ENCODE measurements at regions not wholly inside any gene's neighbourhood (a gene's known extent, or its start where the extent isn't known, plus 50 kb on each side); places are given as distances from the start of the nearest gene placed in this dataset.
A peak's percentile ranks its signal among the peaks of the same experiment; 100 is the strongest.

GRCh38 chr10:130489891-130490290 is 353.7 kb downstream of the GLRX3 start:
- no peak overlapping the region for H3K4me3 ChIP-seq
- no peak overlapping the region for H3K27ac ChIP-seq
- no peaks in the 10 kb centered on the region for H3K36me3 ChIP-seq
- TF ChIP-seq POLR2A (IDR thresholded peaks at IDR 0.05), result no peak
- no peak for TF ChIP-seq CTCF (IDR thresholded peaks at IDR 0.05)
- no peaks in the 10 kb centered on the region for H3K4me1 ChIP-seq
- no peak for DNase-seq
- no peaks in the 10 kb centered on the region for H3K27me3 ChIP-seq
- no peaks in the 10 kb centered on the region for H3K9me3 ChIP-seq

- H3K4me3 ChIP-seq, result no peak overlapping the region
- no peaks in the 10 kb centered on the region for H3K4me1 ChIP-seq
- TF ChIP-seq CTCF (IDR thresholded peaks at IDR 0.05) (no peak), POLR2A (IDR thresholded peaks at IDR 0.05) (no peak)
- no peaks in the 10 kb centered on the region for H3K36me3 ChIP-seq
- no peaks in the 10 kb centered on the region for H3K27me3 ChIP-seq
- peak in 1 of 3 donors; percentile 22 for DNase-seq
- H3K27ac ChIP-seq, result no peak overlapping the region
- H3K9me3 ChIP-seq, result no peaks in the 10 kb centered on the region
Measured at GRCh38 chr10:130491011-130491692, 355.0 kb downstream of the GLRX3 start.

GRCh38 chr10:130491693-130492050 is 355.5 kb downstream of the GLRX3 start:
- no peaks in the 10 kb centered on the region for H3K9me3 ChIP-seq
- no peak for DNase-seq
- no peak for TF ChIP-seq CTCF (IDR thresholded peaks at IDR 0.05)
- no peak for TF ChIP-seq POLR2A (IDR thresholded peaks at IDR 0.05)
- H3K4me3 ChIP-seq, result no peak overlapping the region
- H3K36me3 ChIP-seq, result no peaks in the 10 kb centered on the region
- H3K27ac ChIP-seq, result no peak overlapping the region
- H3K27me3 ChIP-seq, result no peaks in the 10 kb centered on the region
- H3K4me1 ChIP-seq, result no peaks in the 10 kb centered on the region

GRCh38 chr10:130492266-130492934 is 356.2 kb downstream of the GLRX3 start:
- no peaks in the 10 kb centered on the region for H3K4me1 ChIP-seq
- no peak overlapping the region for H3K4me3 ChIP-seq
- no peaks in the 10 kb centered on the region for H3K36me3 ChIP-seq
- no peak overlapping the region for H3K27ac ChIP-seq
- TF ChIP-seq POLR2A (IDR thresholded peaks at IDR 0.05), result no peak
- TF ChIP-seq CTCF (IDR thresholded peaks at IDR 0.05), result no peak
- no peaks in the 10 kb centered on the region for H3K9me3 ChIP-seq
- DNase-seq, result peak in 2 of 3 donors; percentile 24 to 25
- H3K27me3 ChIP-seq, result no peaks in the 10 kb centered on the region

- Histone ChIP-seq H3K27me3 (no peaks in the 10 kb centered on the region), H3K9me3 (no peaks in the 10 kb centered on the region), H3K4me1 (no peaks in the 10 kb centered on the region), H3K27ac (no peak overlapping the region), H3K4me3 (no peak overlapping the region), H3K36me3 (no peaks in the 10 kb centered on the region)
- TF ChIP-seq POLR2A (IDR thresholded peaks at IDR 0.05), result no peak
- no peak for TF ChIP-seq CTCF (IDR thresholded peaks at IDR 0.05)
- peak in 2 of 3 donors; percentile 13 to 21 for DNase-seq
Measured at GRCh38 chr10:130493021-130493420, 356.8 kb downstream of the GLRX3 start.

Data from Peyer's patch (tissue), 4 donors.